ENCODE measurements at regions not wholly inside any gene's neighbourhood (a gene's known extent, or its start where the extent isn't known, plus 50 kb on each side); places are given as distances from the start of the nearest gene placed in this dataset.

GRCh38 chr2:181235011-181235410 is 222.2 kb upstream of the ITGA4 start:
- no CpG with 5 or more reads among the region's 1 CpG for WGBS (ENCODE audit: extremely low coverage, insufficient coverage, insufficient read length)
- H3K36me3 ChIP-seq (ENCODE audit: control insufficient read depth in 1 of 2, insufficient read depth in 2 of 2, low read length in 2 of 2), result no peaks in the 10 kb centered on the region
- H3K4ac ChIP-seq (ENCODE audit: low read depth, low read length), result no peak overlapping the region
- H2BK120ac ChIP-seq (ENCODE audit: insufficient read depth, low read length, poor library complexity), result no peak overlapping the region
- no peaks in the 10 kb centered on the region for H3K79me1 ChIP-seq (ENCODE audit: low read length)
- H4K91ac ChIP-seq (ENCODE audit: low read depth, low read length), result no peak overlapping the region
- H3K79me2 ChIP-seq (ENCODE audit: control insufficient read depth, insufficient read depth, low read length, poor library complexity), result no peaks in the 10 kb centered on the region
- no peak overlapping the region for H3K27ac ChIP-seq (ENCODE audit: low read depth, low read length)
- H4K8ac ChIP-seq (ENCODE audit: low read depth, low read length), result no peak overlapping the region
- no peaks in the 10 kb centered on the region for H3K9me3 ChIP-seq (ENCODE audit: insufficient read depth, low read depth, low read length)
- no peak overlapping the region for H2BK12ac ChIP-seq (ENCODE audit: low read length)
- no peak overlapping the region for H2AFZ ChIP-seq (ENCODE audit: insufficient read depth, low read length, poor library complexity)
- H3K27me3 ChIP-seq (ENCODE audit: insufficient read depth, low read length), result no peaks in the 10 kb centered on the region
- no peak overlapping the region for H3K18ac ChIP-seq (ENCODE audit: low read length)
- DNase-seq, result no peak
- H3K23ac ChIP-seq (ENCODE audit: low read length), result no peak overlapping the region
- H3K4me2 ChIP-seq (ENCODE audit: low read length), result no peak overlapping the region
- no peak overlapping the region for H2BK5ac ChIP-seq (ENCODE audit: low read depth, low read length, poor library complexity)
- no peak overlapping the region for H2AK5ac ChIP-seq (ENCODE audit: low read length)
- no peaks in the 10 kb centered on the region for H3K4me1 ChIP-seq (ENCODE audit: control insufficient read depth in 1 of 2, insufficient read depth in 2 of 2, low read length in 2 of 2)
- no peak overlapping the region for H3K9ac ChIP-seq (ENCODE audit: low read length)
- H3K4me3 ChIP-seq (ENCODE audit: low read depth, low read length), result no peak overlapping the region
- no peak overlapping the region for H3K14ac ChIP-seq (ENCODE audit: low read length)
- H4K12ac ChIP-seq (ENCODE audit: low read depth, low read length), result no peak overlapping the region

GRCh38 chr2:181235683-181236459 is 221.3 kb upstream of the ITGA4 start:
- Histone ChIP-seq H4K91ac (ENCODE audit: low read depth, low read length) (no peak overlapping the region), H3K4ac (ENCODE audit: low read depth, low read length) (no peak overlapping the region), H2BK12ac (ENCODE audit: low read length) (no peak overlapping the region), H2BK5ac (ENCODE audit: low read depth, low read length, poor library complexity) (no peak overlapping the region), H3K9me3 (ENCODE audit: insufficient read depth, low read depth, low read length) (no peaks in the 10 kb centered on the region), H2BK120ac (ENCODE audit: insufficient read depth, low read length, poor library complexity) (no peak overlapping the region), H3K9ac (ENCODE audit: low read length) (no peak overlapping the region), H3K4me3 (ENCODE audit: low read depth, low read length) (no peak overlapping the region), H3K79me2 (ENCODE audit: control insufficient read depth, insufficient read depth, low read length, poor library complexity) (no peaks in the 10 kb centered on the region), H2AK5ac (ENCODE audit: low read length) (no peak overlapping the region), H3K4me2 (ENCODE audit: low read length) (no peak overlapping the region), H4K8ac (ENCODE audit: low read depth, low read length) (no peak overlapping the region), H3K27me3 (ENCODE audit: insufficient read depth, low read length) (no peaks in the 10 kb centered on the region), H3K23ac (ENCODE audit: low read length) (no peak overlapping the region), H2AFZ (ENCODE audit: insufficient read depth, low read length, poor library complexity) (no peak overlapping the region), H3K14ac (ENCODE audit: low read length) (no peak overlapping the region), H3K79me1 (ENCODE audit: low read length) (no peaks in the 10 kb centered on the region), H4K12ac (ENCODE audit: low read depth, low read length) (no peak overlapping the region), H3K18ac (ENCODE audit: low read length) (no peak overlapping the region), H3K4me1 (ENCODE audit: control insufficient read depth in 1 of 2, insufficient read depth in 2 of 2, low read length in 2 of 2) (no peaks in the 10 kb centered on the region), H3K36me3 (ENCODE audit: control insufficient read depth in 1 of 2, insufficient read depth in 2 of 2, low read length in 2 of 2) (no peaks in the 10 kb centered on the region), H3K27ac (ENCODE audit: low read depth, low read length) (no peak overlapping the region)
- no peak for DNase-seq
- WGBS (ENCODE audit: extremely low coverage, insufficient coverage, insufficient read length), result 100% methylated on average over 3 of the region's 4 CpGs

- DNase-seq, result no peak
- no peaks in the 10 kb centered on the region for H3K27me3 ChIP-seq (ENCODE audit: insufficient read depth, low read length)
- no peak overlapping the region for H3K23ac ChIP-seq (ENCODE audit: low read length)
- no peak overlapping the region for H2BK5ac ChIP-seq (ENCODE audit: low read depth, low read length, poor library complexity)
- H3K36me3 ChIP-seq (ENCODE audit: control insufficient read depth in 1 of 2, insufficient read depth in 2 of 2, low read length in 2 of 2), result no peaks in the 10 kb centered on the region
- H2BK120ac ChIP-seq (ENCODE audit: insufficient read depth, low read length, poor library complexity), result no peak overlapping the region
- H4K8ac ChIP-seq (ENCODE audit: low read depth, low read length), result no peak overlapping the region
- no peaks in the 10 kb centered on the region for H3K4me1 ChIP-seq (ENCODE audit: control insufficient read depth in 1 of 2, insufficient read depth in 2 of 2, low read length in 2 of 2)
- no peak overlapping the region for H2BK12ac ChIP-seq (ENCODE audit: low read length)
- H2AK5ac ChIP-seq (ENCODE audit: low read length), result no peak overlapping the region
- no peak overlapping the region for H4K12ac ChIP-seq (ENCODE audit: low read depth, low read length)
- no CpG with 5 or more reads among the region's 2 CpGs for WGBS (ENCODE audit: extremely low coverage, insufficient coverage, insufficient read length)
- no peak overlapping the region for H3K9ac ChIP-seq (ENCODE audit: low read length)
- no peaks in the 10 kb centered on the region for H3K79me2 ChIP-seq (ENCODE audit: control insufficient read depth, insufficient read depth, low read length, poor library complexity)
- no peaks in the 10 kb centered on the region for H3K9me3 ChIP-seq (ENCODE audit: insufficient read depth, low read depth, low read length)
- H3K4me3 ChIP-seq (ENCODE audit: low read depth, low read length), result no peak overlapping the region
- no peak overlapping the region for H2AFZ ChIP-seq (ENCODE audit: insufficient read depth, low read length, poor library complexity)
- H3K27ac ChIP-seq (ENCODE audit: low read depth, low read length), result no peak overlapping the region
- no peak overlapping the region for H3K4me2 ChIP-seq (ENCODE audit: low read length)
- H3K18ac ChIP-seq (ENCODE audit: low read length), result no peak overlapping the region
- no peak overlapping the region for H3K14ac ChIP-seq (ENCODE audit: low read length)
- no peak overlapping the region for H3K4ac ChIP-seq (ENCODE audit: low read depth, low read length)
- H3K79me1 ChIP-seq (ENCODE audit: low read length), result no peaks in the 10 kb centered on the region
- no peak overlapping the region for H4K91ac ChIP-seq (ENCODE audit: low read depth, low read length)
Observed at GRCh38 chr2:181239201-181239799, 217.9 kb upstream of the ITGA4 start.

- H4K8ac ChIP-seq (ENCODE audit: low read depth, low read length), result no peak overlapping the region
- no peak for DNase-seq
- H2AFZ ChIP-seq (ENCODE audit: insufficient read depth, low read length, poor library complexity), result no peak overlapping the region
- H4K91ac ChIP-seq (ENCODE audit: low read depth, low read length), result no peak overlapping the region
- WGBS (ENCODE audit: extremely low coverage, insufficient coverage, insufficient read length), result no CpG with 5 or more reads among the region's 1 CpG
- no peaks in the 10 kb centered on the region for H3K79me1 ChIP-seq (ENCODE audit: low read length)
- H3K79me2 ChIP-seq (ENCODE audit: control insufficient read depth, insufficient read depth, low read length, poor library complexity), result no peaks in the 10 kb centered on the region
- H3K9me3 ChIP-seq (ENCODE audit: insufficient read depth, low read depth, low read length), result no peaks in the 10 kb centered on the region
- no peak overlapping the region for H2BK12ac ChIP-seq (ENCODE audit: low read length)
- H3K4me3 ChIP-seq (ENCODE audit: low read depth, low read length), result no peak overlapping the region
- no peak overlapping the region for H2BK5ac ChIP-seq (ENCODE audit: low read depth, low read length, poor library complexity)
- no peak overlapping the region for H3K4ac ChIP-seq (ENCODE audit: low read depth, low read length)
- H3K18ac ChIP-seq (ENCODE audit: low read length), result no peak overlapping the region
- no peaks in the 10 kb centered on the region for H3K27me3 ChIP-seq (ENCODE audit: insufficient read depth, low read length)
- H3K4me1 ChIP-seq (ENCODE audit: control insufficient read depth in 1 of 2, insufficient read depth in 2 of 2, low read length in 2 of 2), result no peaks in the 10 kb centered on the region
- no peaks in the 10 kb centered on the region for H3K36me3 ChIP-seq (ENCODE audit: control insufficient read depth in 1 of 2, insufficient read depth in 2 of 2, low read length in 2 of 2)
- H2AK5ac ChIP-seq (ENCODE audit: low read length), result no peak overlapping the region
- H3K23ac ChIP-seq (ENCODE audit: low read length), result no peak overlapping the region
- no peak overlapping the region for H4K12ac ChIP-seq (ENCODE audit: low read depth, low read length)
- no peak overlapping the region for H3K27ac ChIP-seq (ENCODE audit: low read depth, low read length)
- no peak overlapping the region for H3K9ac ChIP-seq (ENCODE audit: low read length)
- no peak overlapping the region for H3K14ac ChIP-seq (ENCODE audit: low read length)
- no peak overlapping the region for H3K4me2 ChIP-seq (ENCODE audit: low read length)
- H2BK120ac ChIP-seq (ENCODE audit: insufficient read depth, low read length, poor library complexity), result no peak overlapping the region
Observed at GRCh38 chr2:181240844-181241243, 216.3 kb upstream of the ITGA4 start.
